ENCODE measurements at regions not wholly inside any gene's neighbourhood (a gene's known extent, or its start where the extent isn't known, plus 50 kb on each side); places are given as distances from the start of the nearest gene placed in this dataset.

DNA sequence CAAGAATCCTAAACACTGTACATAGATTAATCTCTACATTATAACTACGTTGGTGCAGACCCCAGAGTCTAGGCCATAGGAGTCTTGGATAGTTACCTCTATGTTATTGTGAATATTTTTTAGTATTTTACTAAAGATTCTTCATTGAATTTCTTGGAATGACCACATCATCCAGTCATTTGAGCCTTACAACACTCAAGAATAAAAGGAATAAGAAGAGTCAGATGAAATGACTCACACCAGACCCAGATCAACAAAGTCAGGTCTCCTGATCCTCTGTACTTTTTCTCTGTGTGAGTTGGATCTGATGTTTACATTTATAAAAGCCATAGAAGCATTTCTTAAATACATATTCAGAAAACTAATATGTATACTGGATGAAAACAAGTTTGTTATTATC is 179.2 kb upstream of the ARHGAP20 start:
- TF ChIP-seq, protein P1, sequence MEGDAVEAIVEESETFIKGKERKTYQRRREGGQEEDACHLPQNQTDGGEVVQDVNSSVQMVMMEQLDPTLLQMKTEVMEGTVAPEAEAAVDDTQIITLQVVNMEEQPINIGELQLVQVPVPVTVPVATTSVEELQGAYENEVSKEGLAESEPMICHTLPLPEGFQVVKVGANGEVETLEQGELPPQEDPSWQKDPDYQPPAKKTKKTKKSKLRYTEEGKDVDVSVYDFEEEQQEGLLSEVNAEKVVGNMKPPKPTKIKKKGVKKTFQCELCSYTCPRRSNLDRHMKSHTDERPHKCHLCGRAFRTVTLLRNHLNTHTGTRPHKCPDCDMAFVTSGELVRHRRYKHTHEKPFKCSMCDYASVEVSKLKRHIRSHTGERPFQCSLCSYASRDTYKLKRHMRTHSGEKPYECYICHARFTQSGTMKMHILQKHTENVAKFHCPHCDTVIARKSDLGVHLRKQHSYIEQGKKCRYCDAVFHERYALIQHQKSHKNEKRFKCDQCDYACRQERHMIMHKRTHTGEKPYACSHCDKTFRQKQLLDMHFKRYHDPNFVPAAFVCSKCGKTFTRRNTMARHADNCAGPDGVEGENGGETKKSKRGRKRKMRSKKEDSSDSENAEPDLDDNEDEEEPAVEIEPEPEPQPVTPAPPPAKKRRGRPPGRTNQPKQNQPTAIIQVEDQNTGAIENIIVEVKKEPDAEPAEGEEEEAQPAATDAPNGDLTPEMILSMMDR (IDR thresholded peaks at IDR 0.05; ENCODE audit: low read length): no peak
- TF ChIP-seq EZH2phosphoT487 (IDR thresholded peaks at IDR 0.05; ENCODE audit: low read length): no peak
- no peak for TF ChIP-seq EZH2 (optimal IDR thresholded peaks at IDR 0.05; ENCODE audit: low read depth, low read length)

Data from MM.1S (cell line).